GM18519 (cell line): ENCODE measurements at regions not wholly inside any gene's neighbourhood (a gene's known extent, or its start where the extent isn't known, plus 50 kb on each side); places are given as distances from the start of the nearest gene placed in this dataset.

Experiments
- ATAC-seq: cut with Tn5 transposase; IDR thresholded peaks from one replicate; pipeline ENCODE4 v1.9.1; 2021; ENCODE audit warnings: mild to moderate bottlenecking, moderate library complexity; ENCODE audit not compliant: unreplicated experiment, low FRiP score

DNA sequence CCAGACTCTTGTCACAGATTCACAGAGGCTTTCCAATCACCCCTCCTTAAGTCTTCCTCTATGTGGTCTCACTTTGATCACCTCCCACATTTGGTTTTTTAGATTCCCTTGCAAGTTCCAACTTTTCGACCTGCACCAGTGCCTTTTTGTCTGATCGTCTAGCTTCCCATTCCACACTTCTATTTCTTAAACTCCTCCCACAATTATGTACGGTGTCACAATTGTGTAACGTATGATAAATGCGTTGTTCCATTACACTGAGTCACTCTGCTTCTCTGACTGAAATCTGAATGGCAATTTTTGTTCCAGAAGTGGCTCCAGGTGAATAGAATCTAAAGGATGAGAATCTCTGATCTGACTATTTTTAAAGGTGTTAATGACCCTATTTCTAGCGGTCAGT, 320.1 kb downstream of the LMX1A start:
- ATAC-seq, result no peak

DNA sequence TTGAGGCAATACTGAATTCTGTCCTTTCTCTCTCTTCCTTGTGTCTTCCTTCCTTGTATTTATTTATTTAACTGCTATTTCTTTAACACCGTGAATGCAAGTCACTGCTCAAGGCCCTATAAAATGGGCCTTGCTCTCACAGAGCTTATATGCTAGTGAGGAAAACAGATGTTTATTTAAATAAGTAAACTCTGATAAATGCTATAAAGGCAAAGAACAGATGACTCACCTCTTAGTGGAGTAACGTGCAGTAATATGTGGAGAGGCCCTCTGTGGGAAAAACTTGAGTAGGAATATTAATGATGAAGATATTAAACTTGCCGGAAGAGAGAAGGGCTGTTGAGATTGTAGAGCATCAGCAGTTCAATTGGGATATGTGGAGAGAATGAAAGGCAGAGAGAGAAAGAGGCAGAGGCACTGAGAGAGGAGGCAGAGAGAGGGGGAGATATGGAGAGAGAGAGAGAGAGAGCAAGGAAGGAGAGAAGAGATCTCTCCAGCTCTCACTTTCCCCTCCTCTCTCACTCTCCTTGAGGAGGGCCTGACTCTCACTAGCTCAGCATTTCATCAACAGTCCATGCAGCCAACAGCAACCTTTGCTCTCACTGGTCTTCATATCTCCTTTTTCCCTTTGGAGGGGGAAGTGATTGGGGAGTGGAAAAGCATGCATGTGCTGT, 322.2 kb downstream of the LMX1A start:
- ATAC-seq, result no peak

DNA sequence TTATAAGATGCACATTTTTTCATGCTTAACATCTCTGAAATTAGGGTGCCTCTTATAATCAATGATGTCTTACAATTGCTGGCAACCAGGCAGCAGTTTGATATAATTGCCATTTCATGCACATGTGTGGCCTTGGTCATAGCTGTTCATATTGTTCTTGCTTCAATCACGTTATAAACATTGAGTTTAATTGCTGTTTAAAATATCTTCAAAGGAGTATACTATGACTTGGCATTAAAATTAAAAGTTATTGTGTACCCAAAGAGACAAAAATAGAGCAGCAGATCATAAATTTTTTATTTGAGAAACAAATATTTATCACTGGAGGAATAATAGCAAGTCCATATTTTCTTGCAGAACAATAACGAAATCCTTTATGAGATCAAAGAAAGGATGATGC, 325.5 kb downstream of the LMX1A start:
- no peak for ATAC-seq

DNA sequence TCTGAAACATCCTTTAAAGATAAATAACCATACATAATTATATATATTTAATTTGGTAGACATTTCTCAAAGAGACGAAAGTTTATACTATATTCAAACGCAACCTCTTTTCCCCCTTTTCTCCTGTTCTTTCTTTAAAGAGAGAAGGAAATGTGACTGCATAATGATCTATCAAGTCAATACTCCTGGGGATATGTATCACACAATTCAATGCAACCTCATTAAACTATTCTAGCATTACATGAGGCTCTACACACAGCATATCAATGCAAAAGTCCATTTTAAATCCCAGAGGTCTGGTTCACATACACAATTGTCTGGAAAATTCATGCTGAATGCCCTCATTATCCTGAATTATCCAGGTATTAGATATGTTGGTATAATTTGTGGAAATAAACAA, 330.7 kb downstream of the LMX1A start:
- no peak for ATAC-seq

DNA sequence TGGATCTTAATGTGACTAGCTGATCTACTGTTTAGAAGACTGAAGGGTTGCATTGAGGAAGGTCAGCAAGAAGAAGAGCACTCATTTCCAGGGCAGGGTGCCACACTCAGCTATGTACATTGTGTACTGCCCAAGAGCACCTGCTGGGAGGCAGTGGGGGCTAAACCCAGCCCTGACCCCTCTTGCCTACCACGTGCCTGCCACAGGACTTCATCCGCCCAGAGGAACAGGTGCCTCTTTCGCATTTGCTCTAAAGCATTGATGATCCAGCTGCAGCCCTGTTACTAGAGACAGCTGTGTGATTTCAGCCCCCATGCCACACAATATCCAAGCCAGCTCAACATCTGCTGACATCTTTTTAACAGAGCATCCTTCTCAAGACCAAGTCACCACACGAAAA, 341.8 kb downstream of the LMX1A start:
- ATAC-seq, result no peak

DNA sequence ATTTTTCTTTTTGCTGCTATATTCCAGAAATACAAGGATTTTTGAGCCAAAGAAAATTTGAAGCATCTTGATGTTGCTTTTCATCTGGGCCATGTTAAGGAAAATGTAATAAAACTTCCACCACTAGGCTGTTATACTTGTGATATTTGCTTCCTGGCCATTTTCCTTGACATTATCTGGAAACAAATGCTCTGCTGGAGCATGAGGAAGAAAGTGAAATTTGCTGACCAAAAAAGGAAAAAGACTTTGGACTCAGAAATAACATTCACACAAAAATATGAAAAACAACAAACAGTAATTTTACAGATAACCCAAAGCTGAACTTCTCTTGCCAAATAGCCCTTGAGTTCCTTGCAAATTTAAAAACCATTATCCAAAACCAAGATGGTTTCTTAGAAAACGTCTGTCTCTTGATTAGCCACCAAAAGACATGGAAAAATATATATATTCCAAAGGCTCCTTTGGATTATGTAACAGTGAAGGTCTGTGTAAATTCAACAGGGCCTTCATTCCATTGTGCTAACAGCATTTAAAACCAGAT, 344.5 kb downstream of the LMX1A start:
- no peak for ATAC-seq

DNA sequence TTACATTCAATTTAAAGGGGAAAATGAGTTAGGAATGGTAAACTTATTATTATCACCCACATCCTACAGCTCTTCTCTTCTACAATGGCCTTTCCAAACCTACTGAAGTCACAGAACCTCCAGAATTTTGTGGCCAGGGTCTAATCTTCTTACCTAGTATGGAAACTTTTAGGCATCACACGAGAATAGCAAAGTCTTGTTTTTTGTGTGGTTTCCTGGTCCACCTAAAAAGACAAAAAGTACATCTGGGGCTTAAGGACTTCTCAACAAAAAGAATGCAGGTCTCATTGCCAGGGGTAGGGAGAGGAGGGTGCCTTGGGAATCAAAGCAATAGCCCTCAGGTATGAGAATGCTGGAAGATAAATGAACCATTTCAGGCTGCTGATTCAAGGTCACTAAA, 345.3 kb downstream of the LMX1A start:
- ATAC-seq, result no peak

DNA sequence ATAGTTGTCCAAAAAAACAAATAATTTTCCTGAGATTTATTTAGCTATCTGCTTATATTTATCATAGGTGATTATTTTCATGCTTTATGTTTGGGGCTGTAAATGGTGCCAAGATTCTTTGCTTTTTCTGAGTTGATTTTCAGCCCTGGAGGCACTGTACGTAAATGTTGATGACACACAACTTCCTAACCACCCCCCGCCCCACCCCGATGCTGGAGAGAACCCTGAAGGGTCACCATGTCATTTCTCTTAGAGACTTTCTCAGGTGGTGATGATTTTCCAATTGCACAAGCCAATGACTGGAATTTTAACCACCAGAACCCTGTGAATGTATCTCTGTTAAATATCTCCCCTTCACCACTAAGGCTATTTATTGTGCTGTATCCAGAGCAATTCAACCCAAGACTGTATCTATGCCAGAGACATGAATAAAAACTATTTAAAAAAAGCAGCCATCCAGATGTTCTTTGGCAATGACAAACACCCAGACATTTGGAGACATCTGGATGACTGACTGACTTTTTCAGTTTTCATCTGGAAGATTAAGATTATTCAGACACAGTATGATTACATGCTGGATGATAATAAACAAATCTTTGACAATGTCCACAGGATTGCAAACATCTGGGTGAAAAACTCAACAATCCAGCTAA, 346.0 kb downstream of the LMX1A start:
- ATAC-seq, result no peak

DNA sequence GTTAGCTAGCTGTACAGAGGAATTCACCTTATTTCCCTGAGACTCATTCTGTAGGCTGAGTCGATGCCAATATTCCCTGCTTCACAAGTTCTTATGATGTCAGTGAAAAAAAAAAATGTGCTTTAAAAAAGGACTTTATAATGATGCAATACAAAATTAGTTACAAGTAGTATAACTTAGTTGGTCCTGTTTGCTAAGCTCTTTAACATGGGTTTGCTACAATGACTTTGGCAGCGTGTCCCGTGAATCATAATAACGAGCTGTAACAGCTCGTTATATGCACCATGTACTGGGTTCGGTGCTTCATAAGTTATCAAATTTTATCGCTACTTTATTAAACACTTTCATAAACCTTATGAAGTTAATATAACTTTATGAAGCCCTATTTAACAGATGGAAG, 349.7 kb downstream of the LMX1A start:
- ATAC-seq, result no peak

DNA sequence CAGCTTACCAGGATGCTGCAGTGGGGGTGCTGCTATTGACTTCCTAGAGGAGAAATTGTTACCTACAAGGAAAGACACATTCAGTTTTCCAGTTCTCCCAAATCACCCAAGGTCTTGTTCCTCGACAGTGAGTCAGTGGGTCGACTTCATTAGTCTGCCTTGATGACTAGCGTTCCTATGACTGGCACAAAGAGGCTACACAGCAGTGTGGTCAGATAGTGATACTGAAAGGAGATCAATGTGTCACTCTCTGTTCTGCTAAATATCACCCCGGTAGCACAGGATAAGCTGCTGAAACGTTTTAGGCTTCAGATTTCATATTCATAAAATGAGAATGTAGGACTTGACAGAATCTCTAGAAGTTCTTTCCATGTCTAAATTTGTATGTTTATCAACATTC, 357.4 kb downstream of the LMX1A start:
- ATAC-seq, result no peak

DNA sequence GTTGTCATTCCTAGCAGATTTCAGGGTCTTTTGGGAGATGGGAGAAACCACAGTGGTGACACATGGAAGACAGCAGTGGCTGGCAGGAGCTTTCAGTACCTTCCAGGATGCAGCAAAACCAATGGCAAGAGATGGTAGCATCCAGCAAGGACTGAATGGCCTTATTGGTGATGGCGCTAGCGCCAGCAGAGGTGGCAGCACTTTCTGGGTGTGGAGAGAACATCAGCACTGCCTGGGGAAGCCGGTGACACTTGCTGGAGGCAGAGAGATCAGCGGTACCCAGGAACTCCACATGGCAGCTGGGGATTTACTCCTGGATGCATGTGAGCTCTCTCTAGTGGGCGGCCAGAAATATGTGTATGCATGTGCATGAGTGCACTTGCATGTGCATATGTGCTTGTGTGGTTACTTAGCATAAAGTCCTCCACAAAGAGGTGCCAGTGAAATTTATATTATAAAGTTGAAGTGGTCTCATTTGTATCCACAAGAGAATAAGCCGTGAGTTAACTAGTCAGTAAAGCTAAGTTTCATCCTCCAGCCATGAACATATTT, 364.7 kb downstream of the LMX1A start:
- ATAC-seq, result no peak

DNA sequence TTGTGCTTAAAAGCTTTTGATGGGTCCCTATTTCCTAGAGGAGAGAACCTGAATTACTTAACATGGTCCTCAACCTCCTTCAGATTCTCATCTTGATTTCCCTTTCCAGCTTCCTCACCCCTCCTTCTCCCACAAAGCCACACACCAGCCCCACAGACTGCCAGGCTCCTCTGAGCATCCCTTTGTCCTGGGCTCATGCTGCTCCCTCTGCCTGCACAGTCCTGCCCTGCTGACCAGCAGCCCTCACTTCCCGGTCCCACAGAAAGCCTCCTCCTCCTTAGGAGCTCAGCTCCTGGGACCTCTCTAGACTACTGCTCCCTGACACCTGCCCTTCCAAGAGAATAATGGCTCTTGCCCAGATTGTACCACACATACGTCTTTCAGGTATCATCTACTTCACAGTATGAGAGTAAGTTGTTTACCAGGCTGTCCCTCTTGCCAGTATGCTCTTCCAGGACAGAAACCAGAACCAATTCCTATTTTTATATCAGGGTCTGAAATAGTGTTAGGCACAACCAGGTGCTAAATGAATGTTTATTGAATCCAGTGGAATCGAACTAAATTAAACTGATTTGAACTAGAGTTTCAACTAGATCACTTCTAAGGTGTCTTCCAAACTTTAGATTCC, 373.4 kb downstream of the LMX1A start:
- ATAC-seq, result no peak

DNA sequence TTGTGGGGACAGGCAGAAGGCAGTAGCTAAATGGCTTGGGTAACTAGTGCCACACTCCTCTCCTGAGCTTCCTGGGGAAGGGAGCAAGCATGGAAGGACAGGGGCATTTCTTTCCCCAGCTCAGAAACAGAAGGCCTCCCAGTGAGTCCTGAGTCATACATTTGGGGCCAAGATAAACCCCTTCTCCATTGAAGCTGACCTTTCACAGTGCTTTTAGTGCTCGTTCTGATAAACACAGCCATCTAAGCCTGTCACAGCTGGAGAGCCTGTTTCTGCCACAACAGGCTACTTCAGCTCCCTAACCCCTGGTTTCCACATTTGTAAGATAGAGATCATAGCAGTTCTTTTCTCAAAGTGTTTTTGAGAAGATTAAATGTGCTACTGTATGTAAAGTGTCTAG, 374.0 kb downstream of the LMX1A start:
- no peak for ATAC-seq

DNA sequence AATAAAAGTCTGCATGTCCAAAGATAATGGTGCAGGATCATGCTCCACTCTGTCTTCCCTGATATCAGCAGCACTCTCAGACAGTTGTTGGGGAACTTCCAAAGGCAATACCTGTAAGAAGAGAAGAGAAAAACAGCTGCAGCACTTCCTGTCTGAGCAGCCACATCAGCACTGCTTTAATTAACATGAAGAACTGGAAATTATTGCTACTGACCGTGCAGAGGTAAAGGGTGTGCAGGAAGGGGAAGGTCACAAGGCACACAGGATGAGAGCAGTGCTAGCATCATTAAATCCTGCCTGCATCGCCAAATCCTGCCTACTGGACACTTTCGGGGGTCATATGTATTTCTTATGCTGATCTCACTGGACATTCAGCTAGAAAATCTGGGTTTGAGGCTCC, 379.0 kb downstream of the LMX1A start:
- no peak for ATAC-seq

DNA sequence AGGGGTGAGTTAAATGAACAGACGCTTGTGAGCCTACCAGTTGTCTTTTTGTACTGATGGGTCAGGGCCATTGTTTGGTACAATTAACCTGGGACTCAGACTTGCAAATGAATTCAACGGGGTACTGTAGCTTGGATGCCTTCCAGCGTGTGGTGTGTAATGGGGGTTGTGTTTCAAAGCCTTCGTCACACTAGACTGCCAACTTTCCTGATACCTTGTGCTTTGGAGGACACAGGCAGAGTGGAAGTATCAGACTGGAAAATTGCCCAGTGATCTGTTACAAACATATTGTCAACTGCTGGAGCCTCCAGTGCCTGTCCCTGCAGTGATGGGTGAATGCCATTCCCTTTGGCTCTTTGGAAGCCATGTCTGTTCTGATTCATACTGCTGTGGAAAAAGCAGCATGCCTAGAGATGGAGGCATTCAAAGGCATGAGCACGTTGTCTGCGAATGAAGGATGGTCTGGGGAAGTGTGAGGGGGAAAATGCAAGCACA, 384.5 kb downstream of the LMX1A start:
- ATAC-seq, result no peak

DNA sequence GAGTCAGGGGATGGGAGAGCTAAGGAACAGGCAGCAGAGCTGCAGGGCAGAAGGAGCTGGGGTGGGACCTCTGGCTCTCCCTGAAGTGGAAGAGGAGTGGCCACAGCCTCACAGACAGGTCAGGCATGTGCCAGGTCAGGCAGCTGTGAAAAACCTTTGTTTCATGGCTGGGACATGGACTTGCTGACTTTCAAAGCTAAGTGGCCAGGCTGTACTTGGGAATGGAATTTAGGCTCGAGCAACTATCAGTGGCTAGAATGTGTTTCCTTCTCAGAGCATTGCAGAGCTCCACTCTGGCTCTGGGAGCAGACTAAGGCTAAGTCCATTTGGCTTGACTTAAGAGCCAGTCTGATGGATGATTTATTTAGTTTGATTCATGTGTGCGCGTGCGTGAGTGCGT, 385.1 kb downstream of the LMX1A start:
- ATAC-seq, result no peak

DNA sequence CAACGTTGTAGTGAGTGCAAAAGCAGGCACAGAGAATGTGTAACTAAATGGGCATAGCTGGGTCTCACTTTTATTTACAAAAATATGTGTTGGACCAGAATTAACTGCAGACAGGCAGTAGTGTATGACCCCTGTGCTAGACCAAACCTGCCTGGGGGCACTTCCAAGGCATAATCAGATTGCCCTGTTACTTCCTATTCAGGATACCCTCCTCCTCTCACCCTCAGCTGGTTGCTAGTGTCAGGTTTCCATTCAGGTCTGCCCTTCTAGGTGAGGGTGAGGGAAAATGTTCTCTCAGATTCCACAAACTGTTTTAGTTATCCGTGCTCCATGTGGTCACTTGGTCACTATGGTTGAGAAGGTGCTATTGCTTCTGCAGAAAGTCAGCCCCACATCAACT, 387.3 kb downstream of the LMX1A start:
- ATAC-seq, result no peak

DNA sequence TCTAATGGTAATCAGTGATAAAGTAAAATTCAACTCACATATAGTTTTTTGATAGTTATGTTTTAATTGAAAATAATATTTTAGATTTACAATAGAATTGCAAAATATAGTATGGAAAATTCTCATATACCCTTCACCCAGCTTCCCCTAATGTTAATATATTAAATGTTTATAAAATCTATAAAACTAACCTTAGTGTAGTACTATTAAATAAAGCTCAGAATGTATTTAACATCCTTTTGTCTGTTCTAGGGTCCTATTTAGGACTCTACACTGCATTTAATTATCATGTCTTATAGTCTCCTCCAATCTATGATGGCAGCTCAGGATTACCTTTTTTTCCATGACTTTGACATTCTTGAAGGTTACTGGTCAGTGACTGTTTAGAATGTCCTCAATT, 389.2 kb downstream of the LMX1A start:
- no peak for ATAC-seq

DNA sequence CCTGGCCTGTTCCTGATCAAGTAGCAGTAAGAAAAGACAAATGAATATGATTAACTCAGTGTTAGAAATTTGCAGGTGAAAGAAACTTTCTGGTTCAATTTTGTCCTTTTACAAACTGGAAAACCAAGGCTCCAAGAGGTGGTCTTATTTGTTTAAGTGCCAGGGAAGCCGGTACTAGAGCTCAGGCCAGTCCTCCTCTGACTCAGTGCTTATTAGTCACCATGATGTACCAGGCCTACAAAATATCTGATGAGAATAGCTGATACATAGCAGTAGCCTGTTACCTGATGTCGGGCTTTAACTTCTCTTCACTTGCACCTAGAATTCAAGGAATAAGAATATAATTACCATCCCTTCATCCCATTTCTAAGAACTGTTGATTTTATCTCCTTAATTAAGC, 394.8 kb downstream of the LMX1A start:
- ATAC-seq, result no peak

DNA sequence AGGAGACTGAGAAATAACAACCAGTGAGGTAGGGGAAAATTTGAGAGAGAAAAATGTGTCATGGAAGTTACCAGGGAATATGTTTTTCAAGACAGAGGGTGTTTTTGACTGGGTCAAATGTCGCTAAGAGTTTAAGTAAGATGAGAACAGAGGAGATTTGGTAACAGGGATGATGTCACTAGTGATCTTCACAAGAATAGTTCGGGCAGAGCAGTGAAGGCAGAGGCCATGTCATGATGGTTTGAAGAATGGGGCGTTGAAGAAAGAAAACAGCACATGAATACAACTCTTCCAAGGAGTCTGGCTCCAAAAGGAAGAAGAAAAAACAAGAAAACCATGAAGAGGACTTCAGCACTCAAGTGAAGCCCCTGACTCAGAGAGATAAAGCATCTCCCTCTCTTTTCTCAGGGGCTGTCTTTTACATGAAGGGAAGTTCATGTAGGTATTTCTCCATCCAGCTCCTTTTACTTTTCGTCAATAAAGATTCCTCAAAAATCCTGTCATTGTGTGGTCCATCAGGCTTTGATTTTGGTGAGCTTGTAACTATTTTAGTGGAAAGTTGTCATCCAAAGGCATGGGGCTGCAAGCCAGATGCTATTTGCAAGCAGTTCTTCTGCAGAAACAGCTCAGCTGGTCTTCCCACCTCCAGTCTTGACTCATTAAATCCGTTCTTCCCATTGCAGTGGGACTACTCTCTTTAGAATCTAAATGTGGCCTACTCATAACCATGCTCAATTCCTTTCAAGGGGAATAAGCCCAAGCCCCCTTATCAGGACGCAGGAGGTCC, 397.3 kb downstream of the LMX1A start:
- ATAC-seq, result no peak

DNA sequence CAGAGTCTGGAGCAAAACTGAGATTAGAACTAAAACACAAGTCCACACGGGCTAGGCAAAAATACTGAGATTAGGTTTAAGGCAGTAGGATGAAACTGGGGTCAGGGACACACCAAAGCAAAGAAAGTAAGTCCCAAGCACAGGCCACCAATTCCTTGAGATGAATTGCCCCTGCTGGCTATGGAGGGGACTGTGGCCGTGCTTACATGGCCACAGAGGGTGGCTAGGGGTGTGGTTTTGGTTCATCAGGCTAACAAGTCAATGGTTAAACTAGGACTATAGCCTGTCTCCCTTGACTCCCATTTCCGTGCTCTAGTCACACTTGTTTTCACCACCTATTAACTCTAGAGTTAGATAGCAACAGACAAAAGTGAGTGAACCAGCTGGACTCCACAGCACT, 394.8 kb downstream of the PBX1 start:
- ATAC-seq, result no peak
